ENCODE measurements at regions not wholly inside any gene's neighbourhood (a gene's known extent, or its start where the extent isn't known, plus 50 kb on each side); places are given as distances from the start of the nearest gene placed in this dataset.

- TF ChIP-seq RAD21 (IDR thresholded peaks at IDR 0.05 in 1 of 2, conservative IDR thresholded peaks at IDR 0.05 in 1 of 2; ENCODE audit: low read depth in 2 of 2, low read length in 2 of 2) (no peak), EP300 (IDR thresholded peaks at IDR 0.05; ENCODE audit: borderline replicate concordance in 1 of 2, low read depth in 2 of 2, low read length in 2 of 2) (peak in 1 of 2 experiments; percentile 96; a peak in 2 of 3 replicates), POLR2AphosphoS5 (IDR thresholded peaks at IDR 0.05; ENCODE audit: low read depth, low read length) (no peak), GABPA (IDR thresholded peaks at IDR 0.05; ENCODE audit: borderline replicate concordance, insufficient read depth, low read length) (no peak), EGR1 (IDR thresholded peaks at IDR 0.05; ENCODE audit: borderline replicate concordance, low read depth, low read length) (peak; percentile 42; the same call in 1 of the 2 replicates), PHF8 (conservative IDR thresholded peaks at IDR 0.05; ENCODE audit: low read depth, low read length) (no peak), TAF7 (optimal IDR thresholded peaks at IDR 0.05; ENCODE audit: borderline replicate concordance, low read depth, low read length) (no peak), SUZ12 (IDR thresholded peaks at IDR 0.05; ENCODE audit: low read length) (no peak), POU5F1 (IDR thresholded peaks at IDR 0.05; ENCODE audit: low read depth, low read length) (peak; percentile 92), CEBPB (IDR thresholded peaks at IDR 0.05; ENCODE audit: low read depth, low read length) (no peak), JUN (IDR thresholded peaks at IDR 0.05; ENCODE audit: low read depth, low read length) (no peak), NANOG (IDR thresholded peaks at IDR 0.05; ENCODE audit: insufficient read depth, low read depth, low read length, poor library complexity, severe bottlenecking) (peak; percentile 97), SP1 (IDR thresholded peaks at IDR 0.05; ENCODE audit: low read depth, low read length) (peak; percentile 77), CBX5 (IDR thresholded peaks at IDR 0.05; ENCODE audit: low read depth, low read length) (no peak), ZNF274 (IDR thresholded peaks at IDR 0.05; ENCODE audit: borderline replicate concordance, extremely low read depth, low read length) (no peak), TAF1 (IDR thresholded peaks at IDR 0.05; ENCODE audit: low read depth, low read length) (no peak), ATF3 (IDR thresholded peaks at IDR 0.05; ENCODE audit: insufficient read depth, low read depth, low read length) (no peak)
Observed at GRCh38 chr18:60804415-60804814, 431.8 kb upstream of the MC4R start (continued).

Data from H1 (cell line).